Mucosa of descending colon (tissue), 3 donors: ENCODE measurements at regions not wholly inside any gene's neighbourhood (a gene's known extent, or its start where the extent isn't known, plus 50 kb on each side); places are given as distances from the start of the nearest gene placed in this dataset.
"Not testable (repeated sequence)": the region's sequence is repeated elsewhere in the genome, so short reads cannot be mapped to it uniquely, and the experiment has no call there.

ENCODE experiments used
- ATAC-seq: fragments of 200-7000 bp; cut with Tn5 transposase; one replicate; pipeline ENCODE4 v1.9.1; 2020; ENCODE audit warnings: mild to moderate bottlenecking, moderate library complexity
- DNase-seq, 3 donors: peaks; one replicate each; pipeline ENCODE4 v3.0.0-alpha.2; 2020
- H3K36me3 ChIP-seq: fragments of 200-600 bp; one replicate; pipeline ENCODE4 v1.8.0; 2021; ENCODE audit warnings: low read depth, mild to moderate bottlenecking
- H3K4me1 ChIP-seq: fragments of 200-600 bp; one replicate; pipeline ENCODE4 v1.8.0; 2021; ENCODE audit warnings: low read depth, mild to moderate bottlenecking
- H3K4me3 ChIP-seq: fragments of 200-600 bp; one replicate; pipeline ENCODE4 v1.8.0; 2021; ENCODE audit warnings: mild to moderate bottlenecking
- H3K9me3 ChIP-seq: fragments of 200-600 bp; one replicate; pipeline ENCODE4 v1.8.0; 2021; ENCODE audit warnings: mild to moderate bottlenecking
- intact Hi-C, 2 donors: fragments of 100-400 bp; cut with DNase I in 1 of 2; cut with micrococcal nuclease in 1 of 2; formaldehyde crosslinking; loops; one replicate each; pipeline versions ENCODE4 v1.11.0 to v1.11.1; 2022; cut with DNase I, micrococcal nuclease
- TF ChIP-seq, protein P1 (sequence below): fragments of 200-600 bp; IDR thresholded peaks from one replicate; pipeline ENCODE4 v1.8.0; 2022; ENCODE audit warnings: antibody characterized with exemption, mild to moderate bottlenecking
- donor health status: DM: no; HTN: no; CAD: no; lungs with moderate emphysema.
- donor health status: DM: no; HTN: no; CAD: no.
- donor health status: DM: no; HTN: yes; CAD: no.

DNA sequence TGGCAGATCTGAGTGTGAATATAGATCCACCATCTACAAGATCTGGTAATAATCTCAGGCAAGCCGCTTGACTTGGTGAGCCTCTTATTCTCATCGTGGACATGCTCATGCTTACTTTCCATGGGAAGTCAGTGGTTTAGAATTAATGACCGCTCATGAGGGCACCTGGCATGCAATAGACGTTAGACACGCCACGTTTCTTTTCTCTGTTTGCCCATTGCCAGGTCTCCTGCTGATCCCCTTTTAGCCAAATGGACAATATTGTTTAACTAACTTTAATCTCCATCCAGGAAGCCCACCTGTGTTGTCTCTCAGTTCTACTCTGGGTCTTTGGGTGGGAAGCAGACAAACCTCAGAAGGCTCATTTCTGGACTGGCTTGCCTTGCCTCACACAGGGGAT, 439.1 kb downstream of the ETS1 start:
- Histone ChIP-seq H3K36me3 (no peaks in the 10 kb centered on the region), H3K4me1 (no peaks in the 10 kb centered on the region), H3K4me3 (no peak overlapping the region), H3K9me3 (no peaks in the 10 kb centered on the region)
- ATAC-seq (no peak), DNase-seq (no peak)
- TF ChIP-seq, protein P1, sequence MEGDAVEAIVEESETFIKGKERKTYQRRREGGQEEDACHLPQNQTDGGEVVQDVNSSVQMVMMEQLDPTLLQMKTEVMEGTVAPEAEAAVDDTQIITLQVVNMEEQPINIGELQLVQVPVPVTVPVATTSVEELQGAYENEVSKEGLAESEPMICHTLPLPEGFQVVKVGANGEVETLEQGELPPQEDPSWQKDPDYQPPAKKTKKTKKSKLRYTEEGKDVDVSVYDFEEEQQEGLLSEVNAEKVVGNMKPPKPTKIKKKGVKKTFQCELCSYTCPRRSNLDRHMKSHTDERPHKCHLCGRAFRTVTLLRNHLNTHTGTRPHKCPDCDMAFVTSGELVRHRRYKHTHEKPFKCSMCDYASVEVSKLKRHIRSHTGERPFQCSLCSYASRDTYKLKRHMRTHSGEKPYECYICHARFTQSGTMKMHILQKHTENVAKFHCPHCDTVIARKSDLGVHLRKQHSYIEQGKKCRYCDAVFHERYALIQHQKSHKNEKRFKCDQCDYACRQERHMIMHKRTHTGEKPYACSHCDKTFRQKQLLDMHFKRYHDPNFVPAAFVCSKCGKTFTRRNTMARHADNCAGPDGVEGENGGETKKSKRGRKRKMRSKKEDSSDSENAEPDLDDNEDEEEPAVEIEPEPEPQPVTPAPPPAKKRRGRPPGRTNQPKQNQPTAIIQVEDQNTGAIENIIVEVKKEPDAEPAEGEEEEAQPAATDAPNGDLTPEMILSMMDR = no peak
- intact Hi-C loops = no loop called here

DNA sequence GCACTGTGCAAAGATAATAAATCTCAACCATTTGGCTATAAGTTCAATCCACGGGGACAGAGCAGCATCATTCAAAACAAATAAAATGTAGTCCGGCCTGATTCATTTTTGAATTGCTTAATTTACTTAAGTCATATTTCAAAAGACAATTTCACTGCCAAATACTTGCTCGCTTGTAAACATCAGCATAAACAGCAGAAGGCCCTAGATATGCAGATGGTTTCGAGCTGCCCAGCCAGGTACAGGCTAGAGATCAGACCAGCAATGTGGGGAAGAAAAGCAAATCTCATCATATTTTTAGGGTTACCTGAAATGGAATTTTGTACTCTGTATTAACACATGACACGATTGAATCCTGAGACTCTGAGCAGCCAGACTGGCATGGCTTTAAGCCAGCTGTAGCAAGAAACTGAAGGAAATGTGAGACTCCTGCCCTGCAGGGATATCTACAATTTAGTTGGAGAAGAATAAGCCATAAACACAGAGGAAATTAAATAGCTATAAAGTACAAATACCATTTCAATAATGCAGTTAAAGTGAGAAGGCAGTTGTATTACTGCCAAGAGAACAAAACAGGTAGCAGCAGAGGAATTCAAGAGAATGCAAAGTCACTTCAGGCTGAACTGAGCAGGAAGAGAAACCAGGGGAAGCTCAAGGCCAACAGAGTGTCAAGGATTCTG, 440.3 kb downstream of the ETS1 start:
- ATAC-seq (no peak), DNase-seq (no peak)
- H3K4me3 ChIP-seq = no peak overlapping the region
- intact Hi-C loops = no loop called here
- H3K9me3 ChIP-seq = no peaks in the 10 kb centered on the region
- TF ChIP-seq, protein P1 = no peak
- no peaks in the 10 kb centered on the region for H3K36me3 ChIP-seq
- H3K4me1 ChIP-seq = no peaks in the 10 kb centered on the region

DNA sequence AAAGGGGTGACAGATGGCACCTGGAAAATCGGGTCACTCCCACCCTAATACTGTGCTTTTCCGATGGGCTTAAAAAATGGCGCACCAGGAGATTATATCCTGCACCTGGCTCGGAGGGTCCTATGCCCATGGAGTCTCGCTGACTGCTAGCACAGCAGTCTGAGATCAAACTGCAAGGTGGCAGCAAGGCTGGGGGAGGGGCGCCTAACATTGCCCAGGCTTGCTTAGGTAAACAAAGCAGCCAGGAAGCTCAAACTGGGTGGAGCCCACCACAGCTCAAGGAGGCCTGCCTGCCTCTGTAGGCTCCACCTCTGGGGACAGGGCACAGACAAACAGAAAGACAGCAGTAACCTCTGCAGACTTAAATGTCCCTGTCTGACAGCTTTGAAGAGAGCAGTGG, 447.1 kb downstream of the ETS1 start:
- H3K9me3 ChIP-seq, ATAC-seq, H3K4me1 ChIP-seq, H3K4me3 ChIP-seq, intact Hi-C loops, DNase-seq, H3K36me3 ChIP-seq: not testable (repeated sequence)

DNA sequence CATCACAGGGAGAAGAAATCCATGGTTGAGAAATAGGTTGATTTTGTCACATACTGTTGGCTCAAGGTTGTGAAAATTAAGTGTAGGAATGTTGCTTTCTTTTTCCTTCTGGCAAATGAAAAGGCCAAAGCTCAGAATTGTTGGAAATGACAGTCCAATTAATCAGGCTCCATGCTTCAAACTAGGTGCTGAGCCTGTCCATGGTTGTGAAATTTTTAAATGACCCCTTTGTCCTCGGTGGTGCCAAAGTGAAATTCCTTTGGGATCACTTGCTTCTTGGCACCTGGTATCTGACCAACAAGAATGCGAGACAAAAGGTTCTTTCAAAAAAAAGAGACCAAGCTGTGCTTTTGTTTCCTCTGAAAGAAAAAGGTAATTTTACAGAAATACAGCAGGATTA, 451.9 kb downstream of the ETS1 start:
- no peaks in the 10 kb centered on the region for H3K9me3 ChIP-seq
- no peaks in the 10 kb centered on the region for H3K36me3 ChIP-seq
- H3K4me3 ChIP-seq = no peak overlapping the region
- H3K4me1 ChIP-seq = no peaks in the 10 kb centered on the region
- DNase-seq (no peak), ATAC-seq (no peak)
- TF ChIP-seq, protein P1 = no peak
- intact Hi-C loops = no loop called here

DNA sequence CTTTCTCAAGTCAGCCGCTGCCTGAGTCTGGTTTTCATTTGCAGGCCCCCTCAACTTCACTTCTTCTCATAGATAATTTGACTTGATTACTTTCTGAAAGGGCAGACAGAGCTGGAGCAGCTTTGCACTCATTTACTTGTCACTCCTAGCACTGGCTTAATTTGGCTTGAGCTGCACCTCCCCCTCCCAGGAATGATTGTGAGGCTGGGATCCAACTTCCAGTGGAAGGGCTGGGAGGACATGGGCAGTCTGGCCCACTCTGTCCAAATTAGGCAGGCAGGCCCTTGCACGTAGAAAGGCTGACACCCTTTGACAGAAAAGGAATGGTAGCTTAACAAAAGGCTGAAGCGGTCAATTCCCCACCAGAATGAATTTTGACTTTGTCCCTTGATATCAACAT, 453.9 kb downstream of the ETS1 start:
- Histone ChIP-seq H3K9me3 (no peaks in the 10 kb centered on the region), H3K4me1 (no peaks in the 10 kb centered on the region), H3K4me3 (no peak overlapping the region), H3K36me3 (no peaks in the 10 kb centered on the region)
- intact Hi-C loops = no loop called here
- DNase-seq = no peak
- TF ChIP-seq, protein P1 = no peak
- ATAC-seq = no peak

DNA sequence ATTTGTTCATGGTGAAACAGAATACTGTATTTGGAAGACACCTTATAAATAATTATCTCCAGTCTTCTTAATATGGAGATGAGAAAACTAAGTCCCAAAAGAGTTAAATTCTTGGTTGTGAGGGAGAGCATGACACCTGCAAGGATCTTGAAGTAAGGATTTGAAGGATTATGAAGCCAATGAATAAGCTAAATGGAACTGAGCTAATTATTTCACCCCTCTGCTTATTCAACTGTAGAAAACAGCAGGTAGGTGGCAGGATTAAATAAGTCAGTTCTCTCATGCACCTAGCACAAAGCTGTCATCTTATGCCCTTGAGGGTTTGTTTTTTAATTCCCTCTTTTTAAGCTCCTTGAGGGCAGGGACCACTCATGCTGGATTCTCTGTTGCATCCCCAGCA, 457.3 kb downstream of the ETS1 start:
- Histone ChIP-seq H3K9me3 (no peaks in the 10 kb centered on the region), H3K4me3 (no peak overlapping the region), H3K36me3 (no peaks in the 10 kb centered on the region), H3K4me1 (no peaks in the 10 kb centered on the region)
- TF ChIP-seq, protein P1 = no peak
- intact Hi-C loops = no loop called here
- DNase-seq (no peak), ATAC-seq (no peak)
